Spleen (tissue), 11 donors: ENCODE measurements at regions not wholly inside any gene's neighbourhood (a gene's known extent, or its start where the extent isn't known, plus 50 kb on each side); places are given as distances from the start of the nearest gene placed in this dataset.

Experiments used
- DNase-seq: peaks from one replicate; pipeline ENCODE4 v3.0.0-alpha.2; 2020
- H3K27ac ChIP-seq, 8 donors: fragments of 200-600 bp; sonication (generic) in 7 of 8; 1 replicate in 4 of 8; 2 replicates in 4 of 8; pipeline versions ENCODE4 v1.5.0 to v1.8.0; 2016 to 2021; ENCODE audit warnings: inconsistent platforms in 4 of 8, mild to moderate bottlenecking in 4 of 8, moderate library complexity in 1 of 8
- H3K27me3 ChIP-seq, 7 donors: fragments of 200-600 bp; sonication (generic) in 6 of 7; replicated peaks in 1 of 7; 1 replicate in 4 of 7; 2 replicates in 3 of 7; pipeline versions ENCODE4 v1.5.0 to v1.8.0; 2016 to 2021; ENCODE audit warnings: inconsistent platforms in 3 of 7, mild to moderate bottlenecking in 1 of 7
- H3K36me3 ChIP-seq, 6 donors: fragments of 200-600 bp; sonication (generic) in 5 of 6; 1 replicate in 4 of 6; 2 replicates in 2 of 6; pipeline versions ENCODE4 v1.5.0 to v1.8.0; 2016 to 2021; ENCODE audit warnings: inconsistent platforms in 2 of 6
- H3K4me1 ChIP-seq, 6 donors: fragments of 200-600 bp; sonication (generic) in 5 of 6; 1 replicate in 3 of 6; 2 replicates in 3 of 6; pipeline versions ENCODE4 v1.5.0 to v1.8.0; 2016 to 2021; ENCODE audit warnings: inconsistent platforms in 3 of 6
- H3K4me3 ChIP-seq, 8 donors: fragments of 200-600 bp; sonication (generic) in 7 of 8; 1 replicate in 4 of 8; 2 replicates in 4 of 8; pipeline versions ENCODE4 v1.5.0 to v1.8.0; 2016 to 2021; ENCODE audit warnings: inconsistent platforms in 4 of 8, mild to moderate bottlenecking in 4 of 8, moderate library complexity in 2 of 8
- H3K9me3 ChIP-seq, 8 donors: fragments of 200-600 bp; sonication (generic) in 7 of 8; 1 replicate in 4 of 8; 2 replicates in 4 of 8; pipeline versions ENCODE4 v1.5.0 to v1.8.0; 2016 to 2021; ENCODE audit warnings: inconsistent platforms in 4 of 8
- POLR2A ChIP-seq, 3 donors: fragments of 450-650 bp; IDR thresholded peaks; one replicate each; pipeline ENCODE4 v1.5.1; 2017; ENCODE audit warnings: antibody characterized with exemption in 3 of 3, mild to moderate bottlenecking in 1 of 3
- POLR2AphosphoS5 ChIP-seq, 3 donors: sonication (generic); formaldehyde crosslinking; IDR thresholded peaks; one replicate each; pipeline ENCODE4 v1.5.1; 2017; ENCODE audit warnings: antibody characterized with exemption in 3 of 3
- WGBS, 5 donors: extraction: QIAGEN DNeasy Blood & Tissue Kit in 3 of 5; methylation state at CpG; one replicate each; pipeline versions ENCODE4 v1.1.5 to v1.1.7; 2013 to 2018; 5-methylcytosine and 5-hydroxymethylcytosine counted together
- intact Hi-C: fragments of 100-400 bp; cut with DNase I; formaldehyde crosslinking; loops from one replicate; pipeline ENCODE4 v1.15.0; 2023; ENCODE audit warnings: low total_unique reads
- TF ChIP-seq, protein P1 (sequence below), 11 experiments: fragments of 200-600 bp in 7 of 11; fragments of 450-650 bp in 4 of 11; sonication (generic) in 4 of 11; IDR thresholded peaks in 8 of 11; conservative IDR thresholded peaks in 3 of 11; 1 replicate in 7 of 11; 2 replicates in 4 of 11; pipeline versions ENCODE4 v1.4.0 to v1.8.0; 2016 to 2021; ENCODE audit warnings: antibody characterized with exemption in 11 of 11, inconsistent platforms in 4 of 11, mild to moderate bottlenecking in 1 of 11
- donor health status: healthy with polysubstance abuse.
- donor health status: DM: no; HTN: no; CAD: no; lungs with moderate emphysema.
- donor health status: DM: no; HTN: no; CAD: no.
- donor health status: Bipolar disorder and iron deficiency.
- donor health status: healthy.
- donor health status: DM: no; HTN: no; CAD: no.
- donor health status: DM: yes; HTN: yes; CAD: no.

DNA sequence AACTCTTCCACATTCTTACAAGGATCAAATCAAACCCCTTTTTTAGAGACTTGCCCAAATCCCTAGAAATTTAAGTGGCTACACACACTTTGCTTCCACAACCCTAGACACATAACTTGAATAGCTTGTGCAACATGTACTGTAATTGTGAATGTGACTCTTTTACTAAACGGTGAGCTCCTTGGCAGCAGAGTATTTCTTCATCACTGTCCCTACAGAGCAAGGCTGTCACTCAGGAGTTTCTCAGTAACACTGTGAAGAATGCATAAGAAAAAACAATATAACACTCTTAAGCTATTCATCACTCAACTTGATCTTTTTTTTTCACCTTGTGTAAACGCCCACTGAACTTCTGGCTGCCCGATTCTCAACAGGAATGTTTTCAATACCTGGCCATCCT lies 53.8 kb upstream of the ADAMTS18 start:
- WGBS, 5 donors = 35 to 63% (median 48%) methylated on average over 3 of the region's 3 CpGs
- DNase-seq = no peak
- no peaks in the 10 kb centered on the region for H3K36me3 ChIP-seq

DNA sequence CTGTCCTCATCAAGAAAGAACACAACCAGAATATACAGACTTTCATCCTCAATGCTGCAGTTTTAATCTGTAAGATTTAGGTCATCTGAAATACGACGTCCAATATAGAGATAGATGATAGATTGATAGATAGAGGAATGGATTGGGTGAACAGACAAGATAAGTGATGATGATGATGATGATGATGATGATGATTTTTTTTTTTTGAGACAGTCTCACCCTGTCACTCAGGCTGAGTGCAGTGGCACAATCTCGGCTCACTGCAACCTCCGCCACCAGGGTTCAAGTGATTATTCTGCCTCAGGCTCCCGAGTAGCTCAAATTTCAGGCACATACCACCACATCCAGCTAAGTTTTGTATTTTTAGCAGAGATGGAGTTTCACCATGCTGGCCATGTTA lies 56.3 kb upstream of the ADAMTS18 start:
- Histone ChIP-seq H3K4me1 (no peaks in the 10 kb centered on the region), H3K27me3 (peaks cover 0 to 5% (median 0%) of the 10 kb centered on the region in 7 donors), H3K9me3 (peaks cover 0 to 18% (median 0%) of the 10 kb centered on the region in 8 donors), H3K4me3 (no peak overlapping the region), H3K27ac (no peak overlapping the region), H3K36me3 (no peaks in the 10 kb centered on the region)
- intact Hi-C loops = no loop called here
- 77 to 91% (median 89%) methylated on average over 5 of the region's 5 CpGs for WGBS, 5 donors
- TF ChIP-seq, protein P1, sequence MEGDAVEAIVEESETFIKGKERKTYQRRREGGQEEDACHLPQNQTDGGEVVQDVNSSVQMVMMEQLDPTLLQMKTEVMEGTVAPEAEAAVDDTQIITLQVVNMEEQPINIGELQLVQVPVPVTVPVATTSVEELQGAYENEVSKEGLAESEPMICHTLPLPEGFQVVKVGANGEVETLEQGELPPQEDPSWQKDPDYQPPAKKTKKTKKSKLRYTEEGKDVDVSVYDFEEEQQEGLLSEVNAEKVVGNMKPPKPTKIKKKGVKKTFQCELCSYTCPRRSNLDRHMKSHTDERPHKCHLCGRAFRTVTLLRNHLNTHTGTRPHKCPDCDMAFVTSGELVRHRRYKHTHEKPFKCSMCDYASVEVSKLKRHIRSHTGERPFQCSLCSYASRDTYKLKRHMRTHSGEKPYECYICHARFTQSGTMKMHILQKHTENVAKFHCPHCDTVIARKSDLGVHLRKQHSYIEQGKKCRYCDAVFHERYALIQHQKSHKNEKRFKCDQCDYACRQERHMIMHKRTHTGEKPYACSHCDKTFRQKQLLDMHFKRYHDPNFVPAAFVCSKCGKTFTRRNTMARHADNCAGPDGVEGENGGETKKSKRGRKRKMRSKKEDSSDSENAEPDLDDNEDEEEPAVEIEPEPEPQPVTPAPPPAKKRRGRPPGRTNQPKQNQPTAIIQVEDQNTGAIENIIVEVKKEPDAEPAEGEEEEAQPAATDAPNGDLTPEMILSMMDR (IDR thresholded peaks at IDR 0.05 in 8 of 11, conservative IDR thresholded peaks at IDR 0.05 in 3 of 11) = no peak
- TF ChIP-seq POLR2A (IDR thresholded peaks at IDR 0.05) (no peak), POLR2AphosphoS5 (IDR thresholded peaks at IDR 0.05) (no peak)
- DNase-seq = no peak

More for the DNA sequence above, 53.8 kb upstream of the ADAMTS18 start:
- Histone ChIP-seq H3K27me3 (peaks cover 0 to 9% (median 0%) of the 10 kb centered on the region in 7 donors), H3K27ac (no peak overlapping the region), H3K4me3 (no peak overlapping the region), H3K4me1 (no peaks in the 10 kb centered on the region), H3K9me3 (peaks cover 0 to 14% (median 0%) of the 10 kb centered on the region in 8 donors)
- intact Hi-C loops = no loop called here
- TF ChIP-seq POLR2A (IDR thresholded peaks at IDR 0.05) (no peak), POLR2AphosphoS5 (IDR thresholded peaks at IDR 0.05) (no peak)
- TF ChIP-seq, protein P1 (IDR thresholded peaks at IDR 0.05 in 8 of 11, conservative IDR thresholded peaks at IDR 0.05 in 3 of 11) = no peak

DNA sequence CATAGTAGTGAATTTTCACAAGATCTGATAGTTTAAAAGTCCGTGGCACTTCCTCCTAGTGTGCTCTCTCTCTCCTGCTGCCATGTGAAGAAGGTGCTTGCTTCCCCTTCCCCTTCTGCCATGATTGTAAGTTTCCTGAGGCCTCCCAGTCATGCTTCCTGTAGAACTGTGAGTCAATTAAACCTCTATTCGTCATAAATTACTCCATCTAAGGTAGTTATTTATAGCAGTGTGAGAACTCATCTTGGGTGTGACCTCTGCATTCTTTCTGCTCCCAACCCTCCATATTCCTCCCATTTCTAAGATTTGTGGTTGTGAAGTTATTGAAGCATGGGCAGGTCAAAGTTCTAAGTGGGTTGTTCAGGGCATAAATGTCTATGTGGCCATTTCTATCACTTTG lies 62.1 kb upstream of the ADAMTS18 start:
- H3K36me3 ChIP-seq = no peaks in the 10 kb centered on the region
- H3K4me3 ChIP-seq = no peak overlapping the region
- no peak for TF ChIP-seq POLR2AphosphoS5 (IDR thresholded peaks at IDR 0.05)
- WGBS, 5 donors = 43 to 66% (median 47%) methylated on average over 2 of the region's 2 CpGs
- intact Hi-C loops = no loop called here
- H3K9me3 ChIP-seq = peaks cover 0 to 17% (median 0%) of the 10 kb centered on the region in 8 donors
- no peak overlapping the region for H3K27ac ChIP-seq
- no peaks in the 10 kb centered on the region for H3K27me3 ChIP-seq
- no peak for DNase-seq
- no peaks in the 10 kb centered on the region for H3K4me1 ChIP-seq

DNA sequence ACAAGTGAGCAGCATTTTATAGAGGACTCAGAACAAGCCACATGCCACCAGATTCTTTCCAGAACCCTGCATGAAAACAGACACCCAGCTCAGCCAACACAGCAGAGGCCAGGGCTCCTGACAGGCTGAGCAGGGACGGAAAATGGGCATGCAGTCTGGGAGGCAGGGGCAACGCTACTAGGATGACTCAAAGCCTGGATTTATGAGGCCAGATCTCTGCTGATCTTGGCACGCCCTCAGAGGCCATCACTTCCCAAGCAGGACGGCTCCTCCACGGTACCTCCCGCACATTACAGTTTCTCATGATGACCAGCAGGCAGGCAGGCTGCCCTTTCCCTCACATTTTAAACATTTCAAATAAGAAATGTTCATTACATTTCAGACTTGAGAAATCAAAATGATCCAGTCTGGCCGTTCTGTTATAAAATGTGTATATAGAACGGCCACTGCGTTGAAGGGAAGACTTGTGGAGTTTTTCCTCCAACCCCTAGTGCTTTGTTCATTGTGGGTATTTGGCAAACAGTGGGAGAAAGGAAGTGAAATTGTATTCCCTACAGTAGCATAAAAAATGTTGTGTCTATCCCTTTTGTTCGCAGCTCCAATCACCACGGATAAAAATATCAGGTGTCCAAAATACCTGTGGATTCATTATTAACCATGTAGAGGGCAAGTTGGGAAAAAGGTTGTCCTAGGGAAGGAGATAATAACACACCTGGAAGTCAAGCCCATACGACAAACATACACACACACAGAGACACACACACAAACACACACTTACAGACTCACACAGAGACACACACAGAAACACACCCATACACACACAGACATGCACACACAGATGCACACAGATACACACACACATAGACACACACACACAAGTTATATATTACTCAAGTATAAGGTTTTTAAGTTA lies 64.8 kb upstream of the ADAMTS18 start:
- H3K27ac ChIP-seq = no peak overlapping the region
- no peaks in the 10 kb centered on the region for H3K36me3 ChIP-seq
- no peak for DNase-seq

More for the DNA sequence above, 64.8 kb upstream of the ADAMTS18 start:
- WGBS, 5 donors = 51 to 69% (median 64%) methylated on average over 11 to 12 of the region's 12 CpGs
- H3K9me3 ChIP-seq = peaks cover 0 to 17% (median 0%) of the 10 kb centered on the region in 8 donors
- H3K4me1 ChIP-seq = no peaks in the 10 kb centered on the region
- no peak overlapping the region for H3K4me3 ChIP-seq
- no peaks in the 10 kb centered on the region for H3K27me3 ChIP-seq
- intact Hi-C loops = no loop called here
- TF ChIP-seq POLR2A (IDR thresholded peaks at IDR 0.05) (no peak), POLR2AphosphoS5 (IDR thresholded peaks at IDR 0.05) (no peak)
- TF ChIP-seq, protein P1 (IDR thresholded peaks at IDR 0.05 in 8 of 11, conservative IDR thresholded peaks at IDR 0.05 in 3 of 11) = no peak
